CD4-positive, alpha-beta T cell (primary cell): ENCODE measurements at regions not wholly inside any gene's neighbourhood (a gene's known extent, or its start where the extent isn't known, plus 50 kb on each side); places are given as distances from the start of the nearest gene placed in this dataset.

Source experiments
- ATAC-seq: fragments of 200-7000 bp; cut with Tn5 transposase; one replicate; pipeline ENCODE4 v1.10.0; 2022; ENCODE audit warnings: mild to moderate bottlenecking; ENCODE audit not compliant: poor library complexity
- CTCF ChIA-PET: fragments of 350-600 bp; sonication (Branson Sonifier 250); formaldehyde crosslinking; loops from one replicate; lab custom pipeline; 2021; ENCODE audit warnings: antibody characterized with exemption, inconsistent platforms; lab: Charles Lee
- POLR2A ChIA-PET: fragments of 350-600 bp; sonication (Branson Sonifier 250); formaldehyde crosslinking; loops from one replicate; lab custom pipeline; 2021; ENCODE audit warnings: antibody characterized with exemption, inconsistent platforms; lab: Charles Lee
- DNase-seq, 14 experiments: peaks; one replicate each; pipeline ENCODE4 v3.0.0-alpha.2; 2013 to 2020; ENCODE audit warnings: mixed read lengths in 2 of 14
- H3K27ac ChIP-seq, 2 donors: one replicate each; pipeline versions ENCODE4 v1.5.1 to v1.7.0; 2013; ENCODE audit warnings: low read length in 2 of 2, low read depth in 1 of 2, mild to moderate bottlenecking in 1 of 2
- H3K27me3 ChIP-seq, 2 experiments: 1 replicate in 1 of 2; 2 replicates in 1 of 2; pipeline versions ENCODE4 v1.6.1 to v1.7.0; 2013; ENCODE audit warnings: low read length in 2 of 2, control low read depth in 1 of 2, mild to moderate bottlenecking in 1 of 2, moderate library complexity in 1 of 2; ENCODE audit not compliant: insufficient read depth in 2 of 2, control insufficient read depth in 1 of 2
- H3K36me3 ChIP-seq: one replicate; pipeline ENCODE4 v1.6.1; 2013; ENCODE audit warnings: low read length, control low read depth; ENCODE audit not compliant: insufficient read depth
- H3K4me1 ChIP-seq: one replicate; pipeline ENCODE4 v1.6.1; 2013; ENCODE audit warnings: low read length, control low read depth; ENCODE audit not compliant: insufficient read depth
- H3K4me3 ChIP-seq: one replicate; pipeline ENCODE4 v1.5.1; 2013; ENCODE audit warnings: mild to moderate bottlenecking, low read length, moderate library complexity
- H3K9me3 ChIP-seq, 2 experiments: 1 replicate in 1 of 2; 2 replicates in 1 of 2; pipeline versions ENCODE4 v1.6.1 to v1.7.0; 2013; ENCODE audit warnings: low read length in 2 of 2, mild to moderate bottlenecking in 2 of 2, control low read depth in 1 of 2, moderate library complexity in 1 of 2; ENCODE audit not compliant: control insufficient read depth in 1 of 2, insufficient read depth in 1 of 2
- H3K27ac Mint-ChIP-seq: one replicate; pipeline ENCODE4 v1.8.0; 2020; ENCODE audit warnings: mixed read lengths
- H3K27me3 Mint-ChIP-seq: one replicate; pipeline ENCODE4 v1.8.0; 2021; ENCODE audit warnings: mixed read lengths
- H3K36me3 Mint-ChIP-seq: one replicate; pipeline ENCODE4 v1.8.0; 2021; ENCODE audit warnings: low read depth, mixed read lengths
- H3K4me1 Mint-ChIP-seq: one replicate; pipeline ENCODE4 v1.8.0; 2021; ENCODE audit warnings: low read depth, mixed read lengths
- H3K4me3 Mint-ChIP-seq: one replicate; pipeline ENCODE4 v1.8.0; 2020; ENCODE audit warnings: mild to moderate bottlenecking, mixed read lengths
- H3K9me3 Mint-ChIP-seq: one replicate; pipeline ENCODE4 v1.8.0; 2020; ENCODE audit warnings: mixed read lengths
- intact Hi-C, 2 experiments: fragments of 100-400 bp; cut with DNase I in 1 of 2; cut with micrococcal nuclease in 1 of 2; formaldehyde crosslinking; loops; one replicate each; pipeline versions ENCODE4 v1.15.1 to v1.9.0; 2023 to 2025; cut with DNase I, micrococcal nuclease
- TF ChIP-seq, protein P1 (sequence below): fragments of 200-600 bp; IDR thresholded peaks from one replicate; pipeline ENCODE4 v1.8.0; 2022; ENCODE audit warnings: antibody characterized with exemption, mild to moderate bottlenecking

DNA sequence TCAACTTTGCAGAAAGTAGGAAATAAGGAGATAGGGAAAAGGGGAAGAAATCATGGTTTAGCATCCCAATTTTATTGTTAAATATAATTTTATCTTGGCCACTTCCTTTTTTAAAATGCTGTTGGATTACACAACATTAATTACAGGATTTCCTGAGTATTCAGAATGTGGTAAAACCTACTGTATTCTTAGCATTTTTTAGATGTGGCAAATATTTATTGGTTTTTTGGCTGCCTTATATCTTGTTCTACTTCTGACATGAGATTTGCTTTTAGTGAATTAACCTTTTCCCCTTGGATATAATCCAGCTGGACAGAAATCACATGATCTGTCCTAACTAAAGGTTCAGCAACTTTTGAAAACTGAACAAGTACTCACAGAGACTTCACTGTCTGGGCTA is 104.9 kb downstream of the PTGS2 start:
- no peaks in the 10 kb centered on the region for H3K27me3 Mint-ChIP-seq
- Histone ChIP-seq H3K4me3 (no peak overlapping the region), H3K36me3 (no peaks in the 10 kb centered on the region), H3K27ac (no peak overlapping the region), H3K4me1 (no peaks in the 10 kb centered on the region), H3K27me3 (no peaks in the 10 kb centered on the region), H3K9me3 (peaks cover 0 to 4% of the 10 kb centered on the region in 2 experiments)
- POLR2A ChIA-PET, result no interaction called here
- intact Hi-C loops, result no loop called here
- DNase-seq (no peak), ATAC-seq (no peak)
- CTCF ChIA-PET, result no interaction called here
- no peak overlapping the region for H3K27ac Mint-ChIP-seq
- no peaks in the 10 kb centered on the region for H3K4me1 Mint-ChIP-seq
- H3K36me3 Mint-ChIP-seq, result no peaks in the 10 kb centered on the region
- no peak overlapping the region for H3K4me3 Mint-ChIP-seq
- no peaks in the 10 kb centered on the region for H3K9me3 Mint-ChIP-seq
- TF ChIP-seq, protein P1, sequence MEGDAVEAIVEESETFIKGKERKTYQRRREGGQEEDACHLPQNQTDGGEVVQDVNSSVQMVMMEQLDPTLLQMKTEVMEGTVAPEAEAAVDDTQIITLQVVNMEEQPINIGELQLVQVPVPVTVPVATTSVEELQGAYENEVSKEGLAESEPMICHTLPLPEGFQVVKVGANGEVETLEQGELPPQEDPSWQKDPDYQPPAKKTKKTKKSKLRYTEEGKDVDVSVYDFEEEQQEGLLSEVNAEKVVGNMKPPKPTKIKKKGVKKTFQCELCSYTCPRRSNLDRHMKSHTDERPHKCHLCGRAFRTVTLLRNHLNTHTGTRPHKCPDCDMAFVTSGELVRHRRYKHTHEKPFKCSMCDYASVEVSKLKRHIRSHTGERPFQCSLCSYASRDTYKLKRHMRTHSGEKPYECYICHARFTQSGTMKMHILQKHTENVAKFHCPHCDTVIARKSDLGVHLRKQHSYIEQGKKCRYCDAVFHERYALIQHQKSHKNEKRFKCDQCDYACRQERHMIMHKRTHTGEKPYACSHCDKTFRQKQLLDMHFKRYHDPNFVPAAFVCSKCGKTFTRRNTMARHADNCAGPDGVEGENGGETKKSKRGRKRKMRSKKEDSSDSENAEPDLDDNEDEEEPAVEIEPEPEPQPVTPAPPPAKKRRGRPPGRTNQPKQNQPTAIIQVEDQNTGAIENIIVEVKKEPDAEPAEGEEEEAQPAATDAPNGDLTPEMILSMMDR, result no peak

DNA sequence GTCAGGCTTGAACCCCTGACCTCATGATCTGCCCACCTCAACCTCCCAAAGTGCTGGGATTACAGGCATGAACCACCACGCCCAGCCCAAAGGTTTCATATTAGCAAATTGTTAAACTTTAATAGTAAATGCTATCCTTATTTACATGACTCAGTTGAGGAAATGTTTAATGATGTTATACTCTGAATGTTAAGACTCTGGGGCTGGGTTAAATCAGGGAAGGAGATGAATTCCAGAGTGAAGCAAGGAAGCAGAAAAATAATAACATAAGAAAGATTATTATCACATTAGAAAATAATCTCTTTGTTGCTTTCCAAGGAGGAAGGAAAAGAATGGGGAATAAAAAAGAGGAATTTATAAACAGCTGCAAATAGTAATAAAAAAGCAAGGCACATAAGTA is 105.3 kb downstream of the PTGS2 start:
- H3K9me3 Mint-ChIP-seq, result no peaks in the 10 kb centered on the region
- no peak for ATAC-seq

DNA sequence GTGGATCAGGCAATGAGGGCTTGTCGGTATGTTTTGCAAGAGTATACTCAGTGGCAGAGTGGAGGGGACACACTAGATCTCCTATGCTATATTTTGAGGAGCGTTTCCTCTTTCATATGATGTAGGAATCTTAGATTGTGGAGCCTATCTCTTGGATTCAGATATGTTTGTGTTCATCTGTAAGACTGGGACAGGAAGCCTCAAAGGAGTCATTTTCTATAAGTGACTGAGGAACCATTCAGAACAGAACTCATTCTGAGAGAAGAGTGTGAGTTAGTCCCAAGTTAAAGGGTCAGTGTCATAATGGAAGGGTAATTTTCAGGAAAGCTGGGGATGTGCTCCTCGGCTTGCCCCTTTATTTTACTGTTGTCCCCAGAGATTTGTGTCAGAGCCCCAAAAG is 107.7 kb downstream of the PTGS2 start:
- no peaks in the 10 kb centered on the region for H3K36me3 Mint-ChIP-seq
- no peaks in the 10 kb centered on the region for H3K9me3 Mint-ChIP-seq
- H3K4me3 Mint-ChIP-seq, result no peak overlapping the region
- Histone ChIP-seq H3K27me3 (no peaks in the 10 kb centered on the region), H3K9me3 (peaks cover 0 to under 1% of the 10 kb centered on the region in 2 experiments), H3K4me3 (no peak overlapping the region), H3K36me3 (no peaks in the 10 kb centered on the region), H3K27ac (no peak overlapping the region), H3K4me1 (no peaks in the 10 kb centered on the region)
- ATAC-seq (no peak), DNase-seq (no peak)
- ChIA-PET POLR2A (no interaction called here), CTCF (no interaction called here)
- TF ChIP-seq, protein P1, result no peak
- intact Hi-C loops, result no loop called here
- no peak overlapping the region for H3K27ac Mint-ChIP-seq
- no peaks in the 10 kb centered on the region for H3K27me3 Mint-ChIP-seq
- no peaks in the 10 kb centered on the region for H3K4me1 Mint-ChIP-seq

More for the DNA sequence above, 105.3 kb downstream of the PTGS2 start:
- H3K4me1 ChIP-seq, result no peaks in the 10 kb centered on the region
- no peak for DNase-seq
- Mint-ChIP-seq H3K27me3 (no peaks in the 10 kb centered on the region), H3K4me1 (no peaks in the 10 kb centered on the region), H3K36me3 (no peaks in the 10 kb centered on the region), H3K4me3 (no peak overlapping the region), H3K27ac (no peak overlapping the region)
- POLR2A ChIA-PET, result no interaction called here
- no peaks in the 10 kb centered on the region for H3K27me3 ChIP-seq
- peaks cover 0 to 4% of the 10 kb centered on the region in 2 experiments for H3K9me3 ChIP-seq
- CTCF ChIA-PET, result no interaction called here
- no peak overlapping the region for H3K27ac ChIP-seq
- no peak overlapping the region for H3K4me3 ChIP-seq
- TF ChIP-seq, protein P1, result no peak
- intact Hi-C loops, result no loop called here
- H3K36me3 ChIP-seq, result no peaks in the 10 kb centered on the region
